Adrenal gland (tissue), 5 donors: ENCODE measurements at regions not wholly inside any gene's neighbourhood (a gene's known extent, or its start where the extent isn't known, plus 50 kb on each side); places are given as distances from the start of the nearest gene placed in this dataset.
"Not testable (repeated sequence)": the region's sequence is repeated elsewhere in the genome, so short reads cannot be mapped to it uniquely, and the experiment has no call there.

Source experiments
- CTCF ChIP-seq, 6 experiments: fragments of 450-650 bp in 4 of 6; fragments of 200-600 bp in 2 of 6; sonication (generic) in 1 of 6; IDR thresholded peaks; 1 replicate in 5 of 6; 2 replicates in 1 of 6; pipeline versions ENCODE4 v1.5.1 to v1.8.0; 2016 to 2021; ENCODE audit warnings: antibody characterized with exemption in 6 of 6, mild to moderate bottlenecking in 2 of 6, moderate library complexity in 1 of 6
- POLR2A ChIP-seq, 2 donors: fragments of 450-650 bp; IDR thresholded peaks; one replicate each; pipeline ENCODE4 v1.6.1; 2017; ENCODE audit warnings: antibody characterized with exemption in 2 of 2, mild to moderate bottlenecking in 2 of 2, moderate library complexity in 1 of 2
- donor health status: DM: no; HTN: no; CAD: no.

GRCh38 chr14:38600572-38600971 lies 344.7 kb upstream of the CLEC14A start:
- TF ChIP-seq CTCF, POLR2A (IDR thresholded peaks at IDR 0.05): not testable (repeated sequence)
